HepG2 (cell line): ENCODE measurements at regions not wholly inside any gene's neighbourhood (a gene's known extent, or its start where the extent isn't known, plus 50 kb on each side); places are given as distances from the start of the nearest gene placed in this dataset.

ENCODE experiments used
- ATAC-seq: fragments of 200-7000 bp; cut with Tn5 transposase; 3 replicates; pipeline ENCODE4 v1.9.1; 2020; ENCODE audit warnings: mild to moderate bottlenecking, moderate library complexity
- BruUV-seq: library from RNA; stranded (reverse); fragments of 400-500 nt; replicated peaks from 2 replicates; lab custom pipeline; 2021; lab: Mats Ljungman, UMichigan
- CTCF ChIA-PET: fragments of 300-600 bp; formaldehyde crosslinking; extraction: SDS; loops from one replicate; lab custom pipeline; 2021; ENCODE audit warnings: low total read pairs, inconsistent platforms, low intra/inter-chr PET ratio; lab: Yijun Ruan, JAX
- POLR2A ChIA-PET: fragments of 350-600 bp; sonication (Branson Sonifier 250); formaldehyde crosslinking; loops from one replicate; lab custom pipeline; 2020; ENCODE audit warnings: antibody characterized with exemption, inconsistent platforms; lab: Yijun Ruan, JAX
- DNase-seq: peaks from one replicate; pipeline ENCODE4 v3.0.0-alpha.2; 2015; ENCODE audit warnings: low spot score
- FAIRE-seq: peaks from 3 replicates; lab custom pipeline; 2011; peaks lifted over from hg19 to GRCh38; lab: Jason Lieb, UNC
- H2AFZ ChIP-seq: one replicate; pipeline ENCODE4 v1.6.1; 2011; ENCODE audit warnings: low read length, inconsistent platforms
- H3K27ac ChIP-seq: fragments of 300-600 bp; 3 replicates; pipeline ENCODE4 v1.8.0; 2011; ENCODE audit warnings: mixed run types, mild to moderate bottlenecking, mixed read lengths, low read length, inconsistent platforms; ENCODE audit not compliant: insufficient read depth; ENCODE audit errors: extremely low read length
- H3K27me3 ChIP-seq, 2 experiments: fragments of 200-600 bp in 1 of 2; 2 replicates in 1 of 2; 3 replicates in 1 of 2; pipeline versions ENCODE4 v1.6.0 to v1.8.0; 2011; ENCODE audit warnings: low read length in 2 of 2, mild to moderate bottlenecking in 2 of 2, moderate library complexity in 2 of 2, inconsistent platforms in 1 of 2; ENCODE audit not compliant: insufficient read depth in 2 of 2, control insufficient read depth in 1 of 2
- H3K36me3 ChIP-seq, 2 experiments: fragments of 200-600 bp in 1 of 2; replicated peaks in 1 of 2; 2 replicates in 1 of 2; 3 replicates in 1 of 2; pipeline versions ENCODE4 v1.5.1 to v1.8.0; 2011; ENCODE audit warnings: low read length in 2 of 2, inconsistent platforms in 1 of 2; ENCODE audit not compliant: insufficient read depth in 2 of 2, control insufficient read depth in 1 of 2
- H3K4me1 ChIP-seq: 2 replicates; pipeline ENCODE4 v1.5.1; 2012; ENCODE audit warnings: low read length, inconsistent platforms; ENCODE audit not compliant: insufficient read depth
- H3K4me2 ChIP-seq: 2 replicates; pipeline ENCODE4 v1.6.0; 2011; ENCODE audit warnings: low read depth, low read length, inconsistent platforms
- H3K4me3 ChIP-seq, 3 experiments: fragments of 200-600 bp in 1 of 3; sonication (generic), shearing (Covaris generic) in 1 of 3; replicated peaks in 1 of 3; 2 replicates each; pipeline ENCODE4 v1.5.1; 2011 to 2016; ENCODE audit warnings: low read length in 3 of 3, inconsistent platforms in 2 of 3, low read depth in 2 of 3, mild to moderate bottlenecking in 2 of 3, control low read depth in 1 of 3, mixed read lengths in 1 of 3; ENCODE audit not compliant: insufficient read depth in 1 of 3
- H3K79me2 ChIP-seq: one replicate; pipeline ENCODE4 v1.6.1; 2011; ENCODE audit warnings: low read length, inconsistent platforms; ENCODE audit not compliant: insufficient read depth
- H3K9ac ChIP-seq: 2 replicates; pipeline ENCODE4 v1.6.0; 2011; ENCODE audit warnings: mild to moderate bottlenecking, low read depth, low read length, inconsistent platforms; ENCODE audit not compliant: insufficient read depth
- H3K9me3 ChIP-seq: 2 replicates; pipeline ENCODE4 v1.5.1; 2012; ENCODE audit warnings: mild to moderate bottlenecking, low read length
- H4K20me1 ChIP-seq: 2 replicates; pipeline ENCODE4 v1.6.0; 2011; ENCODE audit warnings: inconsistent platforms, mild to moderate bottlenecking, low read length, moderate library complexity; ENCODE audit not compliant: insufficient read depth
- AHDC1 ChIP-seq: sonication (generic); formaldehyde crosslinking; IDR thresholded peaks from 2 replicates; pipeline ENCODE4 v1.5.1; 2020; ENCODE audit warnings: mild to moderate bottlenecking, missing genetic modification reagents, borderline replicate concordance
- CREB1 ChIP-seq, 2 experiments: fragments of 450-650 bp in 1 of 2; IDR thresholded peaks; 2 replicates each; pipeline ENCODE4 v1.6.1; 2016 to 2017; ENCODE audit warnings: control low read depth in 1 of 2, mild to moderate bottlenecking in 1 of 2, missing compliant biosample characterization in 1 of 2, missing genetic modification characterization in 1 of 2
- HNRNPL ChIP-seq: fragments of 200-400 bp; formaldehyde crosslinking; IDR thresholded peaks from 2 replicates; pipeline ENCODE4 v1.6.1; 2017; ENCODE audit warnings: mild to moderate bottlenecking, low read depth, low read length
- KMT2B ChIP-seq: IDR thresholded peaks from 2 replicates; pipeline ENCODE4 v1.6.1; 2016; ENCODE audit warnings: missing genetic modification reagents, missing compliant biosample characterization
- SMC3 ChIP-seq: IDR thresholded peaks from 2 replicates; pipeline ENCODE4 v1.6.1; 2011; ENCODE audit warnings: low read length, improper control_type of control experiment
- THAP9 ChIP-seq: sonication (generic); formaldehyde crosslinking; IDR thresholded peaks from 2 replicates; pipeline ENCODE4; 2020; ENCODE audit warnings: missing genetic modification reagents, mild to moderate bottlenecking, borderline replicate concordance
- ZBTB8A ChIP-seq: sonication (generic); formaldehyde crosslinking; IDR thresholded peaks from 2 replicates; pipeline ENCODE4 v1.4.0; 2020; ENCODE audit warnings: mild to moderate bottlenecking, low read depth, missing genetic modification reagents, borderline replicate concordance
- ZGPAT ChIP-seq: IDR thresholded peaks from 2 replicates; pipeline ENCODE4 v1.6.1; 2016; ENCODE audit warnings: mild to moderate bottlenecking
- ZMYM2 ChIP-seq: sonication (generic); formaldehyde crosslinking; IDR thresholded peaks from 2 replicates; pipeline ENCODE4 v1.8.0; 2022; ENCODE audit warnings: mild to moderate bottlenecking, missing genetic modification reagents
- WGBS: methylation state at CpG from one replicate; pipeline ENCODE4 v1.1.6; 2017; ENCODE audit warnings: low lambda C conversion rate; 5-methylcytosine and 5-hydroxymethylcytosine counted together
- in situ Hi-C: cut with HindIII; loops from 2 replicates; pipeline ENCODE4 v1.10.0; 2017; ENCODE audit warnings: low pct_unique_long_range_greater_than_20kb; ENCODE audit not compliant: extremely low pct_ligation_motif_present
- intact Hi-C: fragments of 100-400 bp; cut with micrococcal nuclease; formaldehyde crosslinking; loops from one replicate; pipeline ENCODE4 v1.10.0; 2022; ENCODE audit not compliant: unreplicated experiment

GRCh38 chr14:71478542-71478941, 453.7 kb upstream of the RGS6 start:
- H3K79me2 ChIP-seq: no peaks in the 10 kb centered on the region
- no peak for ATAC-seq

More at GRCh38 chr14:71478542-71478941, 453.7 kb upstream of the RGS6 start:
- POLR2A ChIA-PET: no interaction called here
- no peaks in the 10 kb centered on the region for H3K27me3 ChIP-seq
- no peak overlapping the region for H3K4me3 ChIP-seq
- H3K27ac ChIP-seq: no peak overlapping the region
- H4K20me1 ChIP-seq: no peaks in the 10 kb centered on the region
- no peak for DNase-seq
- H3K9me3 ChIP-seq: no peaks in the 10 kb centered on the region
- TF ChIP-seq KMT2B (CRISPR knock-in tag): no peak
- TF ChIP-seq SMC3: no peak
- TF ChIP-seq CREB1 (IDR thresholded peaks at IDR 0.05): no peak
- TF ChIP-seq CREB1 (CRISPR knock-in tag; IDR thresholded peaks at IDR 0.05): no peak
- TF ChIP-seq ZMYM2 (CRISPR knock-in tag): no peak
- TF ChIP-seq ZGPAT (CRISPR knock-in tag): no peak
- no peak for TF ChIP-seq AHDC1 (CRISPR knock-in tag)
- TF ChIP-seq THAP9 (CRISPR knock-in tag): no peak
- TF ChIP-seq HNRNPL: no peak
- TF ChIP-seq ZBTB8A (CRISPR knock-in tag): no peak
- BruUV-seq: no TSS peak
- H3K36me3 ChIP-seq: no peaks in the 10 kb centered on the region
- no peak overlapping the region for H3K9ac ChIP-seq
- 91% methylated on average over 4 of the region's 4 CpGs for WGBS
- H3K4me2 ChIP-seq: no peak overlapping the region
- CTCF ChIA-PET: no interaction called here
- in situ Hi-C loops (no loop called here), intact Hi-C loops (no loop called here)
- H3K4me1 ChIP-seq: no peaks in the 10 kb centered on the region
- no peak for FAIRE-seq
- no peak overlapping the region for H2AFZ ChIP-seq
